Mesodermal cell (in vitro differentiated cells): ENCODE measurements at regions not wholly inside any gene's neighbourhood (a gene's known extent, or its start where the extent isn't known, plus 50 kb on each side); places are given as distances from the start of the nearest gene placed in this dataset.

Experiments used
- H3K27ac ChIP-seq: 2 replicates; pipeline ENCODE4 v1.7.0; 2013; ENCODE audit warnings: mild to moderate bottlenecking, low read depth, low read length, moderate library complexity; ENCODE audit not compliant: severe bottlenecking
- H3K36me3 ChIP-seq: 2 replicates; pipeline ENCODE4 v1.7.1; 2013; ENCODE audit warnings: mild to moderate bottlenecking, low read length, moderate library complexity; ENCODE audit not compliant: control insufficient read depth, insufficient read depth
- H3K4me1 ChIP-seq: one replicate; pipeline ENCODE4 v1.7.1; 2013; ENCODE audit warnings: mild to moderate bottlenecking, low read length; ENCODE audit not compliant: insufficient read depth, control insufficient read depth, poor library complexity, severe bottlenecking
- H3K4me3 ChIP-seq: 2 replicates; pipeline ENCODE4 v1.7.0; 2013; ENCODE audit warnings: low read length, control low read depth, mild to moderate bottlenecking; ENCODE audit not compliant: insufficient read depth, poor library complexity, severe bottlenecking; ENCODE audit errors: extremely low read depth
- H3K9me3 ChIP-seq: 2 replicates; pipeline ENCODE4 v1.7.1; 2013; ENCODE audit warnings: mild to moderate bottlenecking, low read length, moderate library complexity; ENCODE audit not compliant: control insufficient read depth
- WGBS, 2 experiments: methylation state at CpG; one replicate each; pipeline ENCODE4 v1.1.5; 2013; ENCODE audit warnings: missing lambda C conversion rate in 2 of 2; ENCODE audit not compliant: insufficient coverage in 2 of 2; 5-methylcytosine and 5-hydroxymethylcytosine counted together

DNA sequence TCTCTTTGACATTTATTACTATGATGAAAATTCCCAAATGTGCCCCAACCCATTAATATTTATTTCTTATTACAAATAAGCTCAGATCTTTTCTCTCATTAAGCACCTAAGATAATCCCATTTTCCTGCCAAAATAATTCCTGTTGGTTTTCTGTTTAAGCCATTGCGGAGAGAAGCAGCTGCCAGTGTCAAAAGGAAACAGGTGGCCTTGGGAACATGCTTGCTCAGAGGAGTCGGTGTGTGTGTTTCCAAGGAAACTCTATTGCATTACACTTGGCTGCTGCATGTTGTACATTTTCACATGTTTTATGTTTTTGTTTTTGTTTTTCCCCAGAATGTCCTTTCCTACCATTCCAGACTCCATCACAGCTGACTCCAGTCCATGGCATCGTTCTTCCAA is 56.4 kb downstream of the CD24 start:
- H3K27ac ChIP-seq = no peak overlapping the region
- H3K9me3 ChIP-seq = peaks cover 3% of the 10 kb centered on the region
- H3K4me1 ChIP-seq = no peaks in the 10 kb centered on the region
- no peaks in the 10 kb centered on the region for H3K36me3 ChIP-seq
- 90 to 100% methylated on average over 2 to 3 of the region's 3 CpGs for WGBS, 2 experiments
- no peak overlapping the region for H3K4me3 ChIP-seq

DNA sequence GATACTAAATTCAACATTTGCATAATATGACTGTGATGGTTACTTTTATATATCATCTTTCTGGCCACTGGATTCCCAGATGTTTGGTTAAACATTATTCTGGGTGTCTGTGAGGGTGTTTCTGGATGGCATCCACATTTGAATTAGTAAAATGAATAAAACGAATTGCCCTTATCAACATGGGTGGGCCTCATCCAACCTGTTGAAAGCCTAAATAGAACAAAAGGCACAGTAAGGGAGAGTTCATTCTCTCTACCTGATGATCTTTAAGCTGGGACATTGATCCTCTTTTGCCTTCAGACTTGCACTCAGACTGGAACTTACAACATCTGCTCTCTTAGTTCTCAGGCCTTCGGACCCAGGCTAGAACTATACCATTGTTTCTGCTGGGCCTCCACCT is 57.6 kb downstream of the CD24 start:
- H3K9me3 ChIP-seq = peaks cover 3% of the 10 kb centered on the region
- no peaks in the 10 kb centered on the region for H3K36me3 ChIP-seq
- no peaks in the 10 kb centered on the region for H3K4me1 ChIP-seq
- no peak overlapping the region for H3K27ac ChIP-seq
- H3K4me3 ChIP-seq = no peak overlapping the region
- WGBS, 2 experiments = 83 to 93% methylated on average over 1 to 2 of the region's 2 CpGs

DNA sequence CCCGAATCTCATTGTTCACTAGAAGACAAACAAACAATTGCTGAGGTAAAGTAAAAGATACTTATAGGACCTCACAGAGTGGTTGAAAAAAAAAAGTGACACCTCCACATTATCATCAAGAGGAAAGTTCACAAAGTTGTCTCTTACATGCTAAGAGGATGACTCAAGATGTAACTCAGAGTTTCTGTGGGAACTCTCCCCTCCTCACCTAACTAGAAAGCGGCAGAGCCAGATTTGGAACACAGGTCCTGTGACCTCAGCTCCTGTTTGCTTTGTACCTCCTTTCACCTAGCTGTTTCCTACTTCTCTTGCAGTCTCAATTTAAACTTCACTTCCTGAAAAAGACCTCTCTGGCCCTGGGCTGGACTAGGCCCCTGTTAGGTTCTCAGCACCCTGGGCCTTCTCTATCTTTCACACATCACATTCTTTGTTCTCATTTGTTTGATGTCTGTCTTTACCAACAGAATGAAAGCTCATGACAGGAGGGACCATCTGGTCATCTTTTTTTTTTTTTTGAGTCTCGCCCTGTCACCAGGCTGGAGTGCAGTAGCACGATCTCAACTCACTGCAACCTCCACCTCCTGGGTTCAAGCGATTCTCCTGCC is 60.8 kb downstream of the CD24 start:
- no peak overlapping the region for H3K4me3 ChIP-seq
- WGBS, 2 experiments = 86% methylated on average over 1 of the region's 5 CpGs; no CpG with 5 or more reads in 1 of the 2 experiments
- no peaks in the 10 kb centered on the region for H3K4me1 ChIP-seq
- H3K36me3 ChIP-seq = no peaks in the 10 kb centered on the region
- no peak overlapping the region for H3K27ac ChIP-seq
- H3K9me3 ChIP-seq = peaks cover 3% of the 10 kb centered on the region

DNA sequence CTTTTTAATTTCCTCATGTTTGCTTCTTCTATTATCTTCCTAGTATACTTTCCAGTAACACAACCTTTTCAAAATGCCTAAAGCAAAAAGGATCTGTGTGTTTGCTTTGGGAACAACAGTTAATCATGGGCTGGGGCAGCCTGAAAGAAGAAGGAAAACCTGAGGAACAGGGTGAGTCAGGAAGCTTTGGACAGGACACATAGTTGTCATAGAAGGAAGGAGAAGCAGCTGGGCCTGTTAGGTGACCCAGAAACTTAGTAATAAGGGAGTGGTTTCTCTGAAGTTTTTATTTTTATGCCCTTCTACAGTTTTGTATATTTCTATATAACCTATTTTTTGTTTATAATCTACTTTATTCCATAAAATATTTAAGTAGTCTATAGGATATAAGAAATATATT is 61.4 kb downstream of the CD24 start:
- Histone ChIP-seq H3K36me3 (no peaks in the 10 kb centered on the region), H3K4me1 (no peaks in the 10 kb centered on the region), H3K27ac (no peak overlapping the region), H3K9me3 (peaks cover 3% of the 10 kb centered on the region), H3K4me3 (no peak overlapping the region)

DNA sequence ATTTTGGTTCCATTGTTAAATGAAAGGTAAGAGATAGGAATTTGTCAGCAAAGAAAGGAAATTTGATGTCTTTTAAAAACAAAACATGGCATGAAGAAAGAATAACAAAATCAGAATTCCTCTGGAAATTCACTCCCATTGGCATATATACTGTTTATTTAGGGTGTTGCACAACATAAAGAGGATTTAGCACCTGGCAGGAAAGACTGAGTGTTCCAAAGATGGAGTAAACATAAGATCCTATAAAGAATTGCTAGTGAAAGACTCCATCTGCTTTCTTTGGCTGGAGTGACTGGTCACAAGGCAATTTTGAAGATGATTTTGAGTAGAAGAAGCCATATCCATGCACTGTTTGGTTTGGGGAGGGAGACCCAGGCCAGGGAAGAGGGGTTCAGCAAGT is 62.4 kb downstream of the CD24 start:
- H3K4me1 ChIP-seq = no peaks in the 10 kb centered on the region
- H3K27ac ChIP-seq = no peak overlapping the region
- H3K4me3 ChIP-seq = no peak overlapping the region
- peaks cover 3% of the 10 kb centered on the region for H3K9me3 ChIP-seq
- no peaks in the 10 kb centered on the region for H3K36me3 ChIP-seq

DNA sequence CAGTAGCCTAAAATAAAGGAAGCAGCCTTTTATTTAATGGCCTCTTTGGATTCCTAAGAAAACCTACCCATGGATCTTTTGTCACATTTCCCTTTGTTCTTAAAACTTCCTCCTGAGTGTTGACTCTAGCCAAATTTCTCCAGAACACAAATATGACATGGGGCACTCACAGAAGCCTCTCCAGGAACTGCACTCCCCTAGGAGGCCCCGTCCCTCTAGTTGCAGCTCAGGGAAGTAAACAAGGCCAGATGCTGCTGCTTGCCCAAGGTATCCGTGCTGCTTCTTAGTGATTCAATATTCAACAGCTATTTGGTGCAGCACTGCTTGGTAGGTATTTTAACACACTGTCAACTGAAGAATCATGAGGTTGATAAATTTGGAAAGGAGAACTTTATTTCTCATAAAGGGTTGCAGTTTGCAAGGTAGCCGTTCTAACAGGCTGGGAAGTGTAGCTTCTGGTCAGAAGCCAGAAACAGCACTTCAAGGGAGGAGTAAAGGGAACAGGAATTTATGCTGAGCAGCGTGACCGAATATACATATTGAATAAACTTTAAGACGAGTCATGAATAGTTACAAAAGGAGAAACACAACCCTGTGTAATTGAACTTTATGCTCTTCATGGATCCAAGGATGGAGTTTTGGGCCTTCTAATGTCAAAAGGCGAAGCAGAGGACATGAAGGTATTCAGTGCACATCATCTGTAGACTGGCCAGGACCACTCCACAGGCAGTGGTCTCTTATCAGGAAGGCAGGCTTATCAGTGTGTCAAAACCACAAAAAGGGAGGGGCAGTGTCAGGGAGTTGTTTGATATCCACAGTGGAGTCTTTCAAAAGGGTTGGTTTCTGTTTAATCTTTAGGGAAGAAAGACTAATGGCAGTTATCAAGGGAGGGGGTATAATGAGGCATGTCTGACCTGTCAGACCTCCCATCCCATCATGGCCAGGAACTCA is 63.3 kb downstream of the CD24 start:
- 76 to 96% methylated on average over 2 to 7 of the region's 7 CpGs for WGBS, 2 experiments
- H3K27ac ChIP-seq = no peak overlapping the region
- no peaks in the 10 kb centered on the region for H3K36me3 ChIP-seq
- no peak overlapping the region for H3K4me3 ChIP-seq
- peaks cover 3% of the 10 kb centered on the region for H3K9me3 ChIP-seq
- H3K4me1 ChIP-seq = no peaks in the 10 kb centered on the region

DNA sequence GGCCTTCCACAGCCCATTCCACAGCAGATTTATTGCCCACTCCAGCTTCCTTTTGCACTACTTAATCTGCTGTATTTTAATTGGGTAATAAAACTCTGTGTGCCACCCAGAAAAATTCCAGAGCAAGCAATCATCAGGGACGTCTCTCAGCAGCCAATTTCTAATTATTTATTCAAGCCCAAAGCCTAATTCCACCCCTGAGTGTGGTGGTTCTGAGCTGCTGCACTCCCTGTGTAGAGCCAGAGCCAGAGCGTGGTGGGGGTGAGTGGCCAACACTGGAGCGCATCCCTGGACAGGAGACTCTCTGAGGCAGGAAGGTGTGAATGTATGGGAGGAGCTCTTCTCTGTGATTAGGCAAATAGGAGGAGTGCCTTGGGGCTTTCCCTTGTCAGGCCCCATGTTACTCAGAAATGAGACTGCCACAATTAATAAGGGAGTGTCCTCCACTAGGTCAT is 66.1 kb downstream of the CD24 start:
- Histone ChIP-seq H3K4me3 (no peak overlapping the region), H3K9me3 (no peaks in the 10 kb centered on the region), H3K4me1 (no peaks in the 10 kb centered on the region), H3K36me3 (no peaks in the 10 kb centered on the region), H3K27ac (no peak overlapping the region)
- WGBS, 2 experiments = 60 to 100% methylated on average over 2 of the region's 3 CpGs

DNA sequence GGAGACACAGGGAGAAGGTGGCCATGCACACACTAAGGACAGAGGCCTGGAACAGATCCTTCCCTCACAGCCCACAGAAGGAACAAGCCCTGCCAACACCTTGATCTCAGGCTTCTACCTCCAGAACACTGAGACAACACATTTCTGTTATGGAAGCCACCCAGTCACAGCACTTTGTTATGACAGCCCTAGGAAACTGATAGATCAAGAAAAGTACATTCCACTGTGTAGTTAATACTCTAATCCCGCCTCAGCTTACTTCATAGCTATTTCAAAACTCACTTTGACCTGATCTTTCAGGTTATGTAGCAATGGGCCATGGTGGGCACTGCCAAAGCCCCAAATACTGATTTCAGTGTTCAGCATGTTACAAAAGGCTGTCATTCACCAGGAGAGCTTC is 66.8 kb downstream of the CD24 start:
- WGBS, 2 experiments = 88 to 100% methylated on average over 1 of the region's 1 CpG
- no peak overlapping the region for H3K27ac ChIP-seq
- no peaks in the 10 kb centered on the region for H3K9me3 ChIP-seq
- H3K4me1 ChIP-seq = no peaks in the 10 kb centered on the region
- no peaks in the 10 kb centered on the region for H3K36me3 ChIP-seq
- no peak overlapping the region for H3K4me3 ChIP-seq

DNA sequence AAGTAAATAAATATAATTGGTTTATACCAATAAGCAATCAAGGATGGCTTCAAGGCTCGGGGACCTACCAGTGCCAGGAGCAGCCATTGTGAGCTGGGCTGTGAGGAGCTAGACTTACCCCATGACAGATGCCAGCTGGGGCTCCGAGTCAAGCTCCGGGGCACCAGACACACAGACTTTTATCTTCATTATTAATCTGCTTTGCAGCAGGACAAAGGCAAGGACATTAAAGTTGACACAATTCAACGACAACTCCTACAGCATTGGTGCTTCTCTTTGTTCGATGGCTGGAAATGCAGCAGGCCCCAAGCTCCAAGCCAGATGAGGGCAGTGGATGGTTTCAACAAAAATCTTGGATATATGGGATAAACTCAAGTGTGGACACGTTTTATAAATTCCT is 68.3 kb downstream of the CD24 start:
- no peak overlapping the region for H3K27ac ChIP-seq
- 88 to 93% methylated on average over 4 to 6 of the region's 6 CpGs for WGBS, 2 experiments

DNA sequence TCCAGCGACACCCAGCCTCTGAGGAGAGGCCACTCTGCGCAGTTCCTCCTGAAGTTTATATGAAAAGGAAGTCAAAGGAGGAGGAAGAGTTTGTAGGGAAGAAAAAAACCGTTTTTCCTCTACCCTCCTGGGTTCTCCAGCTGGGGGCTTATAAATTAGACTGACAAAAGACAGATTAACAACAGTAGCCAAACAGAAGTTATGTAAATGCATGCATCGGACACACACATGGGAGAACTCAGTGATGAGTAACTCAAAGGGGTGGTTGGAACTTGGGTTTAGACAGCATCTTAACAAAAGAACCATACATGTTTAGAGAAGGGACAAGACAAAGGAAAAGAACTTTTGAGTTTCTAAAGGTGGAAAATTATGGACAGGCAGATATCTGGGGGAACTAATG is 71.2 kb downstream of the CD24 start:
- H3K27ac ChIP-seq = no peak overlapping the region
- H3K9me3 ChIP-seq = peaks cover 13% of the 10 kb centered on the region
- H3K4me3 ChIP-seq = no peak overlapping the region
- H3K4me1 ChIP-seq = no peaks in the 10 kb centered on the region
- no peaks in the 10 kb centered on the region for H3K36me3 ChIP-seq
- 100% methylated on average over 1 of the region's 4 CpGs; no CpG with 5 or more reads in 1 of the 2 experiments for WGBS, 2 experiments

More for the DNA sequence above, 68.3 kb downstream of the CD24 start:
- H3K36me3 ChIP-seq = no peaks in the 10 kb centered on the region
- H3K4me1 ChIP-seq = no peaks in the 10 kb centered on the region
- H3K9me3 ChIP-seq = peaks cover 7% of the 10 kb centered on the region
- no peak overlapping the region for H3K4me3 ChIP-seq

DNA sequence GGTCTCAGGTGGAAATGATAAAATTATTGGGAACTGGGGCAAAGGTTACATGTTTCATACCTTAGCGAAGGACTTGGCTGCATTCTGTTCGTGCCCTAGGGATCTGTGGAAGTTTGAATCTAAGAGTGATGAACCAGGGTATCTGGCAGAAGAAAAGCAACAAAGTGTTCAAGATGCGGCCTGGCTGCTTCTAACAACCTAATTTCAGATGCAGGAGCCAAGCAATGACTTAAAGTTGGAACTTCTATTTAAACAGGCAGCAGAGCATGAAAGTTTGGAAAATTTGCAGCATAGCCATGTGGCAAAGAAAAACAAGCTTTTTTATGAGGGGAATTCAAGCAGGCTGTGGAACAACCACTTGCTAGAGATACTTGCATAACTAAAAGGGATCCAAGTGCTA is 73.5 kb downstream of the CD24 start:
- no peaks in the 10 kb centered on the region for H3K4me1 ChIP-seq
- WGBS, 2 experiments = 93 to 96% methylated on average over 3 of the region's 3 CpGs
- peaks cover 13% of the 10 kb centered on the region for H3K9me3 ChIP-seq
- no peak overlapping the region for H3K27ac ChIP-seq
- no peaks in the 10 kb centered on the region for H3K36me3 ChIP-seq
- H3K4me3 ChIP-seq = no peak overlapping the region
